ENCODE measurements at regions not wholly inside any gene's neighbourhood (a gene's known extent, or its start where the extent isn't known, plus 50 kb on each side); places are given as distances from the start of the nearest gene placed in this dataset.

GRCh38 chrX:137215467-137215866, 181.7 kb upstream of the GPR101 start:
- Histone ChIP-seq H3K27ac (ENCODE audit: control insufficient read depth, insufficient read depth, low read length) (no peak overlapping the region), H3K36me3 (ENCODE audit: control insufficient read depth in 2 of 2, extremely low read depth in 1 of 2, insufficient read depth in 2 of 2, low read length in 2 of 2) (no peaks in the 10 kb centered on the region), H4K20me1 (ENCODE audit: control insufficient read depth, extremely low read depth, insufficient read depth, low read length) (no peaks in the 10 kb centered on the region), H3K4me3 (ENCODE audit: control insufficient read depth in 2 of 3, extremely low read depth in 1 of 3, insufficient read depth in 2 of 3, low read depth in 1 of 3, low read length in 3 of 3) (no peak overlapping the region), H2AFZ (ENCODE audit: control insufficient read depth, low read length) (no peak overlapping the region), H3K27me3 (ENCODE audit: control insufficient read depth, extremely low read depth, insufficient read depth, low read length) (no peaks in the 10 kb centered on the region), H3K4me1 (ENCODE audit: control insufficient read depth, extremely low read depth, insufficient read depth, low read length) (no peaks in the 10 kb centered on the region), H3K4me2 (ENCODE audit: control insufficient read depth, extremely low read depth, insufficient read depth, low read depth, low read length) (no peak overlapping the region), H3K9me1 (ENCODE audit: control insufficient read depth, extremely low read depth, insufficient read depth, low read length) (no peaks in the 10 kb centered on the region), H3K79me2 (ENCODE audit: control insufficient read depth, insufficient read depth, low read length) (no peaks in the 10 kb centered on the region), H3K9ac (ENCODE audit: control insufficient read depth, extremely low read depth, insufficient read depth, low read length) (no peak overlapping the region), H3K9me3 (ENCODE audit: control insufficient read depth, low read depth, low read length) (no peaks in the 10 kb centered on the region)
- FAIRE-seq (no peak), DNase-seq (ENCODE audit: low read depth, low spot score) (no peak)
- TF ChIP-seq CTCF (optimal IDR thresholded peaks at IDR 0.05 in 1 of 3, IDR thresholded peaks at IDR 0.05 in 1 of 3, conservative IDR thresholded peaks at IDR 0.05 in 1 of 3; ENCODE audit: extremely low read depth in 1 of 3, insufficient read depth in 2 of 3, low read length in 3 of 3), result no peak
- TF ChIP-seq EZH2 (IDR thresholded peaks at IDR 0.05; ENCODE audit: low read length), result no peak
- dilution Hi-C loops (cut with MboI; ENCODE audit: extremely low pct_ligation_motif_present, low sequenced_read_pairs), result no loop called here

DNA sequence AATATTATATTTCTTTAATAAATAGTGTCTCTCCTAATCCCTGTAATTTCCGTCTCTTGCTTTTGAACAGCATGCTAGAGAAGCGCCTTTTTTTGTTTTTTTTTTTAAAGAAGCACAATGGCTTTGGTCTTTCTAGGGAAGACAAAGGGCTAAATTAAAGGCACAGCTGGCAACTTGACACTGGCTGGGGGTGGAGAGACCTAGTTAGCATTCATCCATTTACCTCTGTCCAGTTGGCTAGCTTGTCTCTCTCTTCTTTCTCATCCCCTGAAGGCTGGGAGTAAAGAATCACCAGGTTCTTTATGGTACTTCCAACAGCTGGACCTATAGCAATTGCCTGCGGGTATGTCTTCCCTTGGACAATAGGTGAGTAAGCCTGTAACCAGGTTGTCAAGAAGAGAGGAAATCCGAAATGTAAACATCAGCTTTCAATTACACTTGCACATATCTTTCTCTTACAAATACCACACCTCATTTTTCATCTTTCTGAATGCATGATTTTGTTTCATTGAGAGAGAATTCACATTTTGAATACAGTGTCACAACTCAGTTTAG, 178.4 kb upstream of the GPR101 start:
- Histone ChIP-seq H3K4me2 (ENCODE audit: control insufficient read depth, extremely low read depth, insufficient read depth, low read depth, low read length) (no peak overlapping the region), H3K4me1 (ENCODE audit: control insufficient read depth, extremely low read depth, insufficient read depth, low read length) (no peaks in the 10 kb centered on the region), H3K9ac (ENCODE audit: control insufficient read depth, extremely low read depth, insufficient read depth, low read length) (no peak overlapping the region), H4K20me1 (ENCODE audit: control insufficient read depth, extremely low read depth, insufficient read depth, low read length) (no peaks in the 10 kb centered on the region), H3K4me3 (ENCODE audit: control insufficient read depth in 2 of 3, extremely low read depth in 1 of 3, insufficient read depth in 2 of 3, low read depth in 1 of 3, low read length in 3 of 3) (no peak overlapping the region), H3K27ac (ENCODE audit: control insufficient read depth, insufficient read depth, low read length) (no peak overlapping the region), H3K79me2 (ENCODE audit: control insufficient read depth, insufficient read depth, low read length) (no peaks in the 10 kb centered on the region), H3K36me3 (ENCODE audit: control insufficient read depth in 2 of 2, extremely low read depth in 1 of 2, insufficient read depth in 2 of 2, low read length in 2 of 2) (no peaks in the 10 kb centered on the region), H3K9me3 (ENCODE audit: control insufficient read depth, low read depth, low read length) (no peaks in the 10 kb centered on the region), H2AFZ (ENCODE audit: control insufficient read depth, low read length) (no peak overlapping the region), H3K27me3 (ENCODE audit: control insufficient read depth, extremely low read depth, insufficient read depth, low read length) (no peaks in the 10 kb centered on the region), H3K9me1 (ENCODE audit: control insufficient read depth, extremely low read depth, insufficient read depth, low read length) (no peaks in the 10 kb centered on the region)
- FAIRE-seq (no peak), DNase-seq (ENCODE audit: low read depth, low spot score) (no peak)
- TF ChIP-seq CTCF (optimal IDR thresholded peaks at IDR 0.05 in 1 of 3, IDR thresholded peaks at IDR 0.05 in 1 of 3, conservative IDR thresholded peaks at IDR 0.05 in 1 of 3; ENCODE audit: extremely low read depth in 1 of 3, insufficient read depth in 2 of 3, low read length in 3 of 3), result no peak
- no peak for TF ChIP-seq EZH2 (IDR thresholded peaks at IDR 0.05; ENCODE audit: low read length)
- dilution Hi-C loops (cut with MboI; ENCODE audit: extremely low pct_ligation_motif_present, low sequenced_read_pairs), result no loop called here

All from keratinocyte (primary cell).